Stomach (tissue), 8 donors: ENCODE measurements at regions not wholly inside any gene's neighbourhood (a gene's known extent, or its start where the extent isn't known, plus 50 kb on each side); places are given as distances from the start of the nearest gene placed in this dataset.

Experiments
- DNase-seq, 2 donors: peaks; one replicate each; pipeline versions ENCODE4 v3.0.0 to v3.0.0-alpha.2; 2013 to 2019
- H3K27ac ChIP-seq, 5 donors: fragments of 200-600 bp in 4 of 5; sonication (generic) in 4 of 5; one replicate each; pipeline ENCODE4 v1.5.1; 2013 to 2019; ENCODE audit warnings: mild to moderate bottlenecking in 1 of 5, moderate library complexity in 1 of 5
- H3K27me3 ChIP-seq, 3 donors: fragments of 200-600 bp; sonication (generic); one replicate each; pipeline ENCODE4 v1.5.1; 2017 to 2019; ENCODE audit warnings: mixed run types in 1 of 3
- H3K36me3 ChIP-seq, 4 donors: fragments of 200-600 bp; sonication (generic); 1 replicate in 3 of 4; 2 replicates in 1 of 4; pipeline ENCODE4 v1.5.1; 2016 to 2019
- H3K4me1 ChIP-seq, 4 donors: fragments of 200-600 bp; sonication (generic); one replicate each; pipeline ENCODE4 v1.5.1; 2016 to 2019
- H3K4me3 ChIP-seq, 4 donors: fragments of 200-600 bp; sonication (generic) in 3 of 4; one replicate each; pipeline ENCODE4 v1.5.1; 2016 to 2019; ENCODE audit warnings: mild to moderate bottlenecking in 1 of 4
- H3K9me3 ChIP-seq, 4 donors: fragments of 200-600 bp; sonication (generic); one replicate each; pipeline ENCODE4 v1.5.1; 2016 to 2019
- EP300 ChIP-seq: sonication (generic); formaldehyde crosslinking; IDR thresholded peaks from one replicate; pipeline ENCODE4 v1.6.1; 2017; ENCODE audit warnings: antibody characterized with exemption
- POLR2A ChIP-seq, 4 donors: fragments of 450-650 bp; IDR thresholded peaks; one replicate each; pipeline ENCODE4 v1.6.1; 2016; ENCODE audit warnings: antibody characterized with exemption in 4 of 4, control low read depth in 2 of 4, mild to moderate bottlenecking in 1 of 4, moderate library complexity in 1 of 4
- POLR2AphosphoS5 ChIP-seq, 3 donors: sonication (generic); formaldehyde crosslinking; IDR thresholded peaks; one replicate each; pipeline ENCODE4 v1.6.1; 2016; ENCODE audit warnings: antibody characterized with exemption in 3 of 3
- WGBS, 5 donors: extraction: QIAGEN DNeasy Blood & Tissue Kit in 3 of 5; methylation state at CpG; one replicate each; pipeline versions ENCODE4 v1.1.5 to v1.1.7; 2013 to 2018; 5-methylcytosine and 5-hydroxymethylcytosine counted together
- intact Hi-C: fragments of 100-400 bp; cut with DNase I; formaldehyde crosslinking; loops from one replicate; pipeline ENCODE4 v1.15.1; 2023; ENCODE audit warnings: low total_unique reads
- TF ChIP-seq, protein P1 (sequence below), 7 experiments: fragments of 450-650 bp in 4 of 7; fragments of 200-600 bp in 3 of 7; sonication (generic) in 3 of 7; IDR thresholded peaks; one replicate each; pipeline ENCODE4 v1.5.1; 2016 to 2019; ENCODE audit warnings: antibody characterized with exemption in 7 of 7, control low read depth in 2 of 7, mild to moderate bottlenecking in 1 of 7
- donor health status: healthy with polysubstance abuse.
- donor health status: Bipolar disorder and iron deficiency.
- donor health status: healthy.

DNA sequence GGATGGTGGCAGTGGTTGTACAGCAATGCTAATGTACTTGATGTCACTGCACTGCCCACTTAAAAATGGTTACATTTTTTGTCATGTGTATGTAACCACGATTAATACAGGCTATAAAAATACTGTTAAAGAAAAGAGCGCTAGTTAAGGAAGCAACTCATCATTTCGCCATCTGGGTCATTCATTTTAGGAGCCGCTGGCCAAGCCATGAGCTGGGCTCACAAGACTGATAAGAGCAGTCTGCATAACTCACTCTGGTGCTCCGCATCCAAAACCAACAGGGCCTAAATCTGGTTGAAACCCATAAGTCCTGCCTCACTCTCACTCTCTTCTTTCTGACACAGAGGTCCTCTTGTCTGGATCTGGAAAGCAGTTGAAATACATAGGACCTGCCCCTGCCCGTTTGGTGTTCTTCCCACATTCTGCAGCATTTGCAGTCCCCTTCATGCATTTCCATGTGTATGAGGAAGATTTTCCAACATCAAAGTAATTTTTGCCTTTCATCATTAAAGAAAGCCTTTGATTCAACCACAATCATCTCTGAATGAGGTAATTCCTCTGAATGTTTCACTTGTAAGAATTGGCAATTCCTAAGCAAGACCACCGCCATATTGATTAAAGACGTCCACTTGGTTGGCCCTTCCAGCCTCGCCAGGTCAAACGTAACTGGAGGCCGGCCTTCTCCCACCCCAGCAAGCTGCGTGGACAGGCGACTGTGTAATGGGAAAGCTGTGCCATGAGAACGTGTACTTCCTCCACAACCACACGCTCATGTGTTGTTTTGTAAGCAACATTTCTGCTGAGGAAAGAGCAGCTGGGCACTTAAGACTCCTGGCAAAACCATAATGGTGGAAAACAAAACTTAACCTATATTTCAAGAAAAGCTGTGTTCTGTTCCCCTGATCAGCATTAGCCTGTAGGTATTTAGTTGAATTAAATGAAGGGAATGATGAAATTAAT lies 112.2 kb downstream of the VAPA start:
- intact Hi-C loops, result no loop called here
- H3K27ac ChIP-seq, result no peak overlapping the region
- H3K4me1 ChIP-seq, result no peaks in the 10 kb centered on the region
- no peaks in the 10 kb centered on the region for H3K9me3 ChIP-seq
- WGBS, 5 donors, result 88 to 93% (median 91%) methylated on average over 15 of the region's 15 CpGs
- H3K27me3 ChIP-seq, result no peaks in the 10 kb centered on the region
- DNase-seq, result no peak
- H3K36me3 ChIP-seq, result no peaks in the 10 kb centered on the region
- H3K4me3 ChIP-seq, result no peak overlapping the region
- TF ChIP-seq, protein P1, sequence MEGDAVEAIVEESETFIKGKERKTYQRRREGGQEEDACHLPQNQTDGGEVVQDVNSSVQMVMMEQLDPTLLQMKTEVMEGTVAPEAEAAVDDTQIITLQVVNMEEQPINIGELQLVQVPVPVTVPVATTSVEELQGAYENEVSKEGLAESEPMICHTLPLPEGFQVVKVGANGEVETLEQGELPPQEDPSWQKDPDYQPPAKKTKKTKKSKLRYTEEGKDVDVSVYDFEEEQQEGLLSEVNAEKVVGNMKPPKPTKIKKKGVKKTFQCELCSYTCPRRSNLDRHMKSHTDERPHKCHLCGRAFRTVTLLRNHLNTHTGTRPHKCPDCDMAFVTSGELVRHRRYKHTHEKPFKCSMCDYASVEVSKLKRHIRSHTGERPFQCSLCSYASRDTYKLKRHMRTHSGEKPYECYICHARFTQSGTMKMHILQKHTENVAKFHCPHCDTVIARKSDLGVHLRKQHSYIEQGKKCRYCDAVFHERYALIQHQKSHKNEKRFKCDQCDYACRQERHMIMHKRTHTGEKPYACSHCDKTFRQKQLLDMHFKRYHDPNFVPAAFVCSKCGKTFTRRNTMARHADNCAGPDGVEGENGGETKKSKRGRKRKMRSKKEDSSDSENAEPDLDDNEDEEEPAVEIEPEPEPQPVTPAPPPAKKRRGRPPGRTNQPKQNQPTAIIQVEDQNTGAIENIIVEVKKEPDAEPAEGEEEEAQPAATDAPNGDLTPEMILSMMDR (IDR thresholded peaks at IDR 0.05), result no peak
- no peak for TF ChIP-seq EP300
- TF ChIP-seq POLR2AphosphoS5 (IDR thresholded peaks at IDR 0.05), result no peak
- no peak for TF ChIP-seq POLR2A (IDR thresholded peaks at IDR 0.05)

- Histone ChIP-seq H3K36me3 (no peaks in the 10 kb centered on the region), H3K27ac (no peak overlapping the region), H3K9me3 (no peaks in the 10 kb centered on the region), H3K27me3 (no peaks in the 10 kb centered on the region), H3K4me1 (peaks cover 0 to 2% (median under 1%) of the 10 kb centered on the region in 4 donors), H3K4me3 (no peak overlapping the region)
- DNase-seq, result no peak
- intact Hi-C loops, result no loop called here
- TF ChIP-seq, protein P1 (IDR thresholded peaks at IDR 0.05), result no peak
- TF ChIP-seq POLR2AphosphoS5 (IDR thresholded peaks at IDR 0.05) (no peak), EP300 (no peak), POLR2A (IDR thresholded peaks at IDR 0.05) (no peak)
- WGBS, 5 donors, result 76 to 86% (median 82%) methylated on average over 3 to 4 of the region's 4 CpGs
Measured at GRCh38 chr18:10027031-10027430, 113.2 kb downstream of the VAPA start.

- H3K4me3 ChIP-seq, result no peak overlapping the region
- H3K4me1 ChIP-seq, result peaks cover 3 to 5% (median 4%) of the 10 kb centered on the region in 4 donors
- intact Hi-C loops, result no loop called here
- WGBS, 5 donors, result 93 to 100% (median 95%) methylated on average over 3 of the region's 3 CpGs
- H3K27ac ChIP-seq, result no peak overlapping the region
- H3K36me3 ChIP-seq, result no peaks in the 10 kb centered on the region
- DNase-seq, result no peak
- TF ChIP-seq POLR2A (IDR thresholded peaks at IDR 0.05) (no peak), EP300 (no peak), POLR2AphosphoS5 (IDR thresholded peaks at IDR 0.05) (no peak)
- TF ChIP-seq, protein P1 (IDR thresholded peaks at IDR 0.05), result no peak
- H3K9me3 ChIP-seq, result no peaks in the 10 kb centered on the region
- H3K27me3 ChIP-seq, result no peaks in the 10 kb centered on the region
Measured at GRCh38 chr18:10027461-10027860, 113.6 kb downstream of the VAPA start.

DNA sequence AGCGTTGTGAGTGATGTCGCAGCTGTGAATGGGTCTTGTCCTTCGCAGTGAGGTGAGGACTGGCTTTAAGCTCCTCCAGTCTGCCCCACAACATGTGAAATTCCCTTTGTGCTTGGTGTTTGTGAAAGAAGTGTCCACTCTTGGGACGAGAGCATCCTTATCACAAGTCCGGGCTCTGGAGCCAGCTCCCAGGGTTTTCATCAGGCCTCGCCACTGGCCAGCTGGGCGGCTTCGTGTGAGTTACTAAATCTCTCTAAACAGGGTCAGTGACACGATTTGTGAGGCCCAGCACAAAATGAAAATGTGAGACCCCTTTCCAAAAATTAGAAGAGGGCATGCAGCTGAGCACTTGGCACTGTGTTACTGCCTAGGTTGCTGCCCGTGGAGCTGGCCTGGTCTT lies 115.9 kb downstream of the VAPA start:
- no peak overlapping the region for H3K4me3 ChIP-seq
- DNase-seq, result no peak
- no peaks in the 10 kb centered on the region for H3K9me3 ChIP-seq
- no peak overlapping the region for H3K27ac ChIP-seq
- TF ChIP-seq, protein P1 (IDR thresholded peaks at IDR 0.05), result no peak
- TF ChIP-seq POLR2A (IDR thresholded peaks at IDR 0.05) (no peak), EP300 (no peak), POLR2AphosphoS5 (IDR thresholded peaks at IDR 0.05) (no peak)
- H3K4me1 ChIP-seq, result peaks cover 10 to 16% (median 13%) of the 10 kb centered on the region in 4 donors
- 85 to 91% (median 89%) methylated on average over 7 to 10 of the region's 10 CpGs for WGBS, 5 donors
- intact Hi-C loops, result no loop called here
- H3K36me3 ChIP-seq, result no peaks in the 10 kb centered on the region
- no peaks in the 10 kb centered on the region for H3K27me3 ChIP-seq
